K562 (cell line): ENCODE measurements at regions not wholly inside any gene's neighbourhood (a gene's known extent, or its start where the extent isn't known, plus 50 kb on each side); places are given as distances from the start of the nearest gene placed in this dataset.

Source experiments
- ATAC-seq: fragments of 200-7000 bp; cut with Tn5 transposase; 3 replicates; pipeline ENCODE4 v1.9.1; 2020; ENCODE audit warnings: moderate library complexity
- BruUV-seq: library from RNA; stranded (reverse); fragments of 400-500 nt; replicated peaks from 2 replicates; lab custom pipeline; 2021; lab: Mats Ljungman, UMichigan
- CTCF ChIA-PET: fragments of 300-600 bp; formaldehyde crosslinking; extraction: SDS; loops from one replicate; lab custom pipeline; 2021; ENCODE audit warnings: low intra/inter-chr PET ratio; lab: Yijun Ruan, JAX
- POLR2A ChIA-PET: fragments of 300-600, 350-650 bp; sonication (Branson Sonifier 250); formaldehyde crosslinking; extraction: SDS; loops from one replicate; lab custom pipeline; 2021; ENCODE audit warnings: antibody characterized with exemption, inconsistent platforms; lab: Yijun Ruan, JAX
- DNase-seq, 4 experiments: peaks; one replicate each; pipeline versions ENCODE4 v3.0.0 to v3.0.0-alpha.2; 2011 to 2018; ENCODE audit warnings: low spot score in 3 of 4, mixed read lengths in 3 of 4; ENCODE audit errors: extremely low read depth in 1 of 4
- FAIRE-seq: peaks from 2 replicates; lab custom pipeline; 2011; peaks lifted over from hg19 to GRCh38; lab: Jason Lieb, UNC
- H2AFZ ChIP-seq: 2 replicates; pipeline ENCODE4 v1.6.0; 2011; ENCODE audit warnings: low read depth, low read length, control low read depth, inconsistent platforms
- H3K27ac ChIP-seq: fragments of 200-600 bp; 3 replicates; pipeline ENCODE4 v1.8.0; 2011; ENCODE audit warnings: low read depth, mild to moderate bottlenecking, control low read depth, inconsistent platforms, low read length, moderate library complexity, mixed read lengths; ENCODE audit errors: extremely low read depth
- H3K27me3 ChIP-seq, 2 experiments: fragments of 300-600 bp in 1 of 2; 2 replicates in 1 of 2; 3 replicates in 1 of 2; pipeline versions ENCODE4 v1.6.0 to v1.8.0; 2011; ENCODE audit warnings: inconsistent platforms in 2 of 2, low read length in 2 of 2, mild to moderate bottlenecking in 1 of 2, mixed read lengths in 1 of 2, moderate library complexity in 1 of 2; ENCODE audit not compliant: control insufficient read depth in 2 of 2, insufficient read depth in 2 of 2
- H3K36me3 ChIP-seq: fragments of 300-600 bp; 3 replicates; pipeline ENCODE4 v1.8.0; 2011; ENCODE audit warnings: mild to moderate bottlenecking, low read length, inconsistent platforms; ENCODE audit not compliant: control insufficient read depth, insufficient read depth
- H3K4me1 ChIP-seq, 2 experiments: fragments of 200-600 bp in 1 of 2; replicated peaks in 1 of 2; 2 replicates in 1 of 2; 3 replicates in 1 of 2; pipeline versions ENCODE4 v1.5.1 to v1.8.0; 2011; ENCODE audit warnings: inconsistent platforms in 2 of 2, low read length in 2 of 2, mild to moderate bottlenecking in 1 of 2, mixed read lengths in 1 of 2, moderate library complexity in 1 of 2; ENCODE audit not compliant: control insufficient read depth in 2 of 2, insufficient read depth in 2 of 2
- H3K4me2 ChIP-seq: 2 replicates; pipeline ENCODE4 v1.6.1; 2011; ENCODE audit warnings: low read length, control low read depth, inconsistent platforms, mixed read lengths; ENCODE audit not compliant: insufficient read depth
- H3K4me3 ChIP-seq: fragments of 200-600 bp; sonication (generic), shearing (Covaris generic); 2 replicates; pipeline ENCODE4 v1.5.1; 2016; ENCODE audit warnings: control low read depth, inconsistent platforms
- H3K79me2 ChIP-seq: fragments of 200-600 bp; 3 replicates; pipeline ENCODE4 v1.8.0; 2011; ENCODE audit warnings: low read length, inconsistent platforms; ENCODE audit not compliant: control insufficient read depth, insufficient read depth
- H3K9ac ChIP-seq, 2 experiments: 2 replicates each; pipeline versions ENCODE4 v1.6.0 to v1.6.1; 2011; ENCODE audit warnings: low read depth in 2 of 2, low read length in 2 of 2, control low read depth in 1 of 2, inconsistent platforms in 1 of 2, mild to moderate bottlenecking in 1 of 2, mixed read lengths in 1 of 2; ENCODE audit not compliant: insufficient read depth in 1 of 2
- H3K9me1 ChIP-seq: one replicate; pipeline ENCODE4 v1.6.0; 2011; ENCODE audit warnings: inconsistent platforms, mild to moderate bottlenecking, low read length, moderate library complexity; ENCODE audit not compliant: control insufficient read depth, insufficient read depth
- H3K9me3 ChIP-seq: replicated peaks from 2 replicates; pipeline ENCODE4 v1.5.1; 2011; ENCODE audit warnings: low read depth, low read length, inconsistent platforms; ENCODE audit not compliant: control insufficient read depth, insufficient read depth
- H4K20me1 ChIP-seq: replicated peaks from 2 replicates; pipeline ENCODE4 v1.6.1; 2011; ENCODE audit warnings: low read length, inconsistent platforms, mixed read lengths; ENCODE audit not compliant: control insufficient read depth, insufficient read depth
- GTF2B ChIP-seq: IDR thresholded peaks from 2 replicates; pipeline ENCODE4 v1.6.1; 2011; ENCODE audit not compliant: insufficient read length; ENCODE audit errors: extremely low read depth
- MCM3 ChIP-seq: fragments of 450-650 bp; IDR thresholded peaks from 2 replicates; pipeline ENCODE4 v1.6.1; 2016
- MEIS2 ChIP-seq: fragments of 450-650 bp; IDR thresholded peaks from 2 replicates; pipeline ENCODE4 v1.6.1; 2014; ENCODE audit warnings: mild to moderate bottlenecking; ENCODE audit not compliant: partially characterized antibody
- PCBP2 ChIP-seq: fragments of 200-400 bp; formaldehyde crosslinking; IDR thresholded peaks from 2 replicates; pipeline ENCODE4 v1.6.1; 2018; ENCODE audit warnings: low read length, low read depth, mild to moderate bottlenecking, moderate library complexity; ENCODE audit not compliant: poor library complexity, severe bottlenecking
- PHF8 ChIP-seq: fragments of 200-600 bp; sonication (generic); IDR thresholded peaks from 2 replicates; pipeline ENCODE4 v1.6.1; 2012; ENCODE audit warnings: mixed run types, mild to moderate bottlenecking, inconsistent platforms, low read length, moderate library complexity, borderline replicate concordance
- RBM22 ChIP-seq: fragments of 200-400 bp; formaldehyde crosslinking; IDR thresholded peaks from 2 replicates; pipeline ENCODE4 v1.6.1; 2018; ENCODE audit warnings: low read length, low read depth; ENCODE audit not compliant: poor library complexity, severe bottlenecking
- STAT6 ChIP-seq: sonication (generic); formaldehyde crosslinking; IDR thresholded peaks from 2 replicates; pipeline ENCODE4 v1.8.1; 2023; ENCODE audit warnings: mild to moderate bottlenecking, missing genetic modification reagents
- TCF15 ChIP-seq: fragments of 250-450 bp; sonication (Bioruptor Pico); IDR thresholded peaks from 2 replicates; pipeline ENCODE4 v1.8.0; 2022; ENCODE audit warnings: moderate library complexity, mild to moderate bottlenecking, inconsistent platforms
- ZNF253 ChIP-seq: fragments of 250-450 bp; sonication (Bioruptor Pico); conservative IDR thresholded peaks from 2 replicates; pipeline ENCODE4 v1.6.1; 2021; ENCODE audit warnings: mild to moderate bottlenecking
- ZNF77 ChIP-seq: fragments of 250-450 bp; sonication (Bioruptor Pico); IDR thresholded peaks from 2 replicates; pipeline ENCODE4 v1.5.0; 2020
- WGBS: fragments of 100-300 bp; shearing (Covaris generic); methylation state at CpG from one replicate; pipeline ENCODE4 v1.1.6; 2016; ENCODE audit warnings: low coverage, mixed read lengths; ENCODE audit not compliant: insufficient coverage; ENCODE audit errors: missing lambda C conversion rate; 5-methylcytosine and 5-hydroxymethylcytosine counted together
- in situ Hi-C: fragments of 300-500 bp; cut with MboI; formaldehyde crosslinking; loops from 4 replicates; pipeline ENCODE4 v1.15.0; 2018; ENCODE audit warnings: inconsistent platforms, mixed read lengths
- intact Hi-C: fragments of 100-400 bp; cut with micrococcal nuclease; formaldehyde crosslinking; loops from 2 replicates; pipeline ENCODE4 v1.14.2; 2022

GRCh38 chr14:76309572-76310162 is 66.3 kb upstream of the ESRRB start:
- H3K27me3 ChIP-seq, result no peaks in the 10 kb centered on the region
- no peak for FAIRE-seq
- POLR2A ChIA-PET, result interaction anchor here (0.6 kb wide), 1 partner anchor 8 kb away, joined by 3 read pairs; no protein-coding TSS in a partner anchor
- TF ChIP-seq ZNF253 (CRISPR knock-in tag) (no peak), ZNF77 (CRISPR knock-in tag) (no peak), MCM3 (no peak), MEIS2 (no peak), TCF15 (CRISPR knock-in tag) (no peak), PCBP2 (no peak), STAT6 (CRISPR knock-in tag) (no peak), PHF8 (no peak), RBM22 (no peak), GTF2B (no peak)
- no peak overlapping the region for H2AFZ ChIP-seq
- no peak for ATAC-seq
- H3K9me1 ChIP-seq, result peaks cover 3% of the 10 kb centered on the region
- in situ Hi-C loops, result no loop called here
- H3K9ac ChIP-seq, result no peak overlapping the region
- 76% methylated on average over 6 of the region's 8 CpGs for whole genome bisulfite sequencing
- intact Hi-C loops, result no loop called here
- no TSS peak for BruUV-seq
- no peaks in the 10 kb centered on the region; the same call in 2 of the 3 replicates for H3K79me2 ChIP-seq
- H3K27ac ChIP-seq, result no peak overlapping the region
- H4K20me1 ChIP-seq, result no peaks in the 10 kb centered on the region
- no peak overlapping the region for H3K4me2 ChIP-seq
- no peaks in the 10 kb centered on the region for H3K9me3 ChIP-seq
- H3K36me3 ChIP-seq, result peaks cover 17% of the 10 kb centered on the region; the same call in 2 of the 3 replicates
- H3K4me3 ChIP-seq, result no peak overlapping the region
- no peak for DNase-seq
- no peaks in the 10 kb centered on the region; a peak in 1 of 5 replicates for H3K4me1 ChIP-seq
- CTCF ChIA-PET, result no interaction called here
